ENCODE measurements at regions not wholly inside any gene's neighbourhood (a gene's known extent, or its start where the extent isn't known, plus 50 kb on each side); places are given as distances from the start of the nearest gene placed in this dataset.

DNA sequence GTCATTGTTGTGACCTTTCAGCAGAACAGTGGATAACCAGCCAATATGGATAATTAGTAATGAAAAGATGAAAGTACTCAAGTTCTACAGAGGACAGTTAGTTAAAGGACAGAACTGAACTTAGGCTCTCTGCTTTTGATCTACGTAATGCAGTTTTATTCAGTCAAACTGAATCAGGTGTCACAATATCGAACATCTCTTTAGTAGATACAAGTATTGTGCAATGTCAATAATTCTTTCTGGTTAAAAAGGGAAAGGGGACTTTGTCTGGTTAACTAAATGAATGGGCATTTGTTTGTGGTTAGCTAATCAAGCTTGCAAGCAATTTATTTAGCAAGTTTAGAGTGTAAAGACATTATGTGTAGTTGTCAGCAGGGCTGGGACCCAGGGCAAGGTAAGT, 562.2 kb upstream of the PTBP2 start:
- no peak for ATAC-seq
- H3K27ac ChIP-seq: no peak overlapping the region
- H3K27me3 ChIP-seq: no peaks in the 10 kb centered on the region
- peaks cover 0 to 10% (median 0%) of the 10 kb centered on the region in 3 donors for H3K9me3 ChIP-seq
- 90 to 96% methylated on average over 2 of the region's 2 CpGs for WGBS, 2 donors (ENCODE audit: low coverage in 1 of 2)
- H3K4me1 ChIP-seq: no peaks in the 10 kb centered on the region
- no peaks in the 10 kb centered on the region for H3K36me3 ChIP-seq
- no peak overlapping the region for H3K4me3 ChIP-seq
- TF ChIP-seq, protein P1, sequence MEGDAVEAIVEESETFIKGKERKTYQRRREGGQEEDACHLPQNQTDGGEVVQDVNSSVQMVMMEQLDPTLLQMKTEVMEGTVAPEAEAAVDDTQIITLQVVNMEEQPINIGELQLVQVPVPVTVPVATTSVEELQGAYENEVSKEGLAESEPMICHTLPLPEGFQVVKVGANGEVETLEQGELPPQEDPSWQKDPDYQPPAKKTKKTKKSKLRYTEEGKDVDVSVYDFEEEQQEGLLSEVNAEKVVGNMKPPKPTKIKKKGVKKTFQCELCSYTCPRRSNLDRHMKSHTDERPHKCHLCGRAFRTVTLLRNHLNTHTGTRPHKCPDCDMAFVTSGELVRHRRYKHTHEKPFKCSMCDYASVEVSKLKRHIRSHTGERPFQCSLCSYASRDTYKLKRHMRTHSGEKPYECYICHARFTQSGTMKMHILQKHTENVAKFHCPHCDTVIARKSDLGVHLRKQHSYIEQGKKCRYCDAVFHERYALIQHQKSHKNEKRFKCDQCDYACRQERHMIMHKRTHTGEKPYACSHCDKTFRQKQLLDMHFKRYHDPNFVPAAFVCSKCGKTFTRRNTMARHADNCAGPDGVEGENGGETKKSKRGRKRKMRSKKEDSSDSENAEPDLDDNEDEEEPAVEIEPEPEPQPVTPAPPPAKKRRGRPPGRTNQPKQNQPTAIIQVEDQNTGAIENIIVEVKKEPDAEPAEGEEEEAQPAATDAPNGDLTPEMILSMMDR (IDR thresholded peaks at IDR 0.05): no peak
- TF ChIP-seq EP300 (IDR thresholded peaks at IDR 0.05) (no peak), POLR2A (IDR thresholded peaks at IDR 0.05) (no peak)

DNA sequence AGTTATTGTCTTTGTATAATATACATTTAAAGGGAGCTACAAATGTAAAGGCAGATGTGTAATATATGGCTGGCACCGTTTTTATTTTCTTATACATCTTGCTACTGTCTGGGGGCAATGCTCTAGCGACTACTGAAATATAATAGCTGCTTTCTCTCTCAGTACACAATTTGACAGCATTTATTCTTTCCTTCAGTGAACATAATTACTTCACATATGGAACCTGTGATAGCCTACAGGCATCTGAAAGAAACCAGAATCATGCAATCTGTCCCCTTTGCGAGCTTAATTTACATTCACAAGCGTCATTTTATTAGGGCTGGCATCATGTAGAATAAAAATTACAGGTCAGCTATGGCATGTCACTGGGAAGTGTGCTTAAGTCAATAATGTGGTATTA, 557.5 kb upstream of the PTBP2 start:
- no peaks in the 10 kb centered on the region for H3K36me3 ChIP-seq
- 69 to 73% methylated on average over 4 of the region's 4 CpGs for WGBS, 2 donors (ENCODE audit: low coverage in 1 of 2)
- no peaks in the 10 kb centered on the region for H3K4me1 ChIP-seq
- peaks cover 0 to 5% (median 0%) of the 10 kb centered on the region in 3 donors for H3K9me3 ChIP-seq
- H3K4me3 ChIP-seq: no peak overlapping the region
- TF ChIP-seq, protein P1 (IDR thresholded peaks at IDR 0.05): no peak
- no peak for TF ChIP-seq EP300 (IDR thresholded peaks at IDR 0.05)
- no peak overlapping the region for H3K27ac ChIP-seq
- no peaks in the 10 kb centered on the region for H3K27me3 ChIP-seq
- no peak for ATAC-seq

DNA sequence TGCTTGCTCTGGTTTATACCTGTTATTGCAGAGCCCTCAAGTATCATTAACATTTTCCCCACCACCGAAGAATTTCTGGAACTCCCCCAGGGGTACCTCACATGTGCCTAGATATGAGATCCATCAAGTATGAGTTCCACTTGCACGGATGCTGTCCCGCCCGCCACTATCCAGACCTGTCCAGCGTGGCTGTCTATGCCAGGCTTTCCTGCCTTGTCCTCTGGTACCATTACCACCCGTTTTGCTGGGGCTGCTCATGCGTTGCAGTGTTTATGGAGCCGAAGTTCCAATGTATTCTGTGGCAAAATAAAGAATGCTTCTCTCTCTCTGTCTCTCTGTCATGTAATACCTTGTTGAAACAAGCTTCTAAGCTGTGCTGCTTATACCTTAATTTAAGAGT, 543.5 kb upstream of the PTBP2 start:
- no peak for TF ChIP-seq POLR2A (IDR thresholded peaks at IDR 0.05)
- no peak for TF ChIP-seq POLR2AphosphoS5 (IDR thresholded peaks at IDR 0.05)
- no peak for TF ChIP-seq EP300 (IDR thresholded peaks at IDR 0.05)
- TF ChIP-seq, protein P1 (IDR thresholded peaks at IDR 0.05): no peak
- Histone ChIP-seq H3K36me3 (no peaks in the 10 kb centered on the region), H3K27me3 (no peaks in the 10 kb centered on the region), H3K27ac (no peak overlapping the region), H3K9me3 (no peaks in the 10 kb centered on the region), H3K4me3 (no peak overlapping the region), H3K4me1 (no peaks in the 10 kb centered on the region)
- no peak for ATAC-seq
- WGBS, 2 donors (ENCODE audit: low coverage in 1 of 2): 87 to 98% methylated on average over 4 to 8 of the region's 8 CpGs

DNA sequence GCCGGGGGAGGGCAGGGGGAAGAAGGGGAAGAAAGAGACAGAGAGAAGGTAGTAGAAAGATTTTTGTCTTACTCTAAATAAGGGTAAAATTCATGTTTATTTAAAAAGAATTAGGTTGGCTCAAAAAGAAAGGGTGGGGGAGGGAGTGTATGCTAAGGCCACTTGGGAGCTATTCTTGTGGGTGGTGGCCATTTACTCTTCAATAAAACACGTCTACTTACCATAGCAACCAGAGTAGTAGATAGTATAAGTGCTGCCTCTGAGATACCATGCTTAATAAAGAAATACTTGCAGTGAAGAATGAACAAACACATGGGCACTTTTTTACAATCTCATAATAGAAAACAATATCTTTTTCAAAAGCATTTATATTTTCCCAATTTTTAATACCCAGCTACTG, 538.1 kb upstream of the PTBP2 start:
- WGBS, 2 donors (ENCODE audit: low coverage in 1 of 2): 25 to 63% methylated on average over 1 to 2 of the region's 2 CpGs
- TF ChIP-seq POLR2AphosphoS5 (IDR thresholded peaks at IDR 0.05): no peak
- no peak for TF ChIP-seq EP300 (IDR thresholded peaks at IDR 0.05)
- TF ChIP-seq, protein P1 (IDR thresholded peaks at IDR 0.05): no peak
- no peak for TF ChIP-seq POLR2A (IDR thresholded peaks at IDR 0.05)
- no peaks in the 10 kb centered on the region for H3K9me3 ChIP-seq

DNA sequence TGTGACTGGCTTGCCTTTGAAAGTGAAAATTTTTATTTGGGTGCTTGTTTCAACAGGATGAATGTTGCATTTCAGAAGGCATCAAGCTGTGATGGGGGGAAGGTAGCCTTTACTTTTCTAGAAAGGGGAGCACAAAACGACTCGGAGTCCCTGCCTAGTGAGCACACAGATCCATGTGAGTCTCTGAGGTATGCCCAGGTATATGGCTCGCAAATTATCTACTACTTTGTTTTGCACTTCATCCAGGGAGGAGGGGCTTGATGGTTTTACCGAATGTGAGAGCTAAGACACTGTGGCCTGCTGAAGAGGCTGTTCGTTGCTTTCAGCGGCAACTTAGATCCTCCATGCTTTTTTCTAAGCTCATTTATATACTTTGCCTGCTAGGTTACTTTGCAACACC, 537.7 kb upstream of the PTBP2 start:
- Histone ChIP-seq H3K27ac (no peak overlapping the region), H3K9me3 (no peaks in the 10 kb centered on the region), H3K36me3 (no peaks in the 10 kb centered on the region), H3K4me3 (no peak overlapping the region), H3K27me3 (no peaks in the 10 kb centered on the region), H3K4me1 (peaks cover 0 to 13% (median 0%) of the 10 kb centered on the region in 3 donors)
- 65 to 84% methylated on average over 3 to 6 of the region's 6 CpGs for WGBS, 2 donors (ENCODE audit: low coverage in 1 of 2)
- TF ChIP-seq, protein P1 (IDR thresholded peaks at IDR 0.05): no peak
- TF ChIP-seq POLR2A (IDR thresholded peaks at IDR 0.05) (no peak), POLR2AphosphoS5 (IDR thresholded peaks at IDR 0.05) (no peak), EP300 (IDR thresholded peaks at IDR 0.05) (no peak)
- no peak for ATAC-seq

More for the DNA sequence above, 538.1 kb upstream of the PTBP2 start:
- H3K27ac ChIP-seq: no peak overlapping the region
- no peaks in the 10 kb centered on the region for H3K27me3 ChIP-seq
- no peaks in the 10 kb centered on the region for H3K36me3 ChIP-seq
- no peak for ATAC-seq
- H3K4me3 ChIP-seq: no peak overlapping the region
- peaks cover 0 to 13% (median 0%) of the 10 kb centered on the region in 3 donors for H3K4me1 ChIP-seq
